SK-N-SH (cell line): ENCODE measurements at regions not wholly inside any gene's neighbourhood (a gene's known extent, or its start where the extent isn't known, plus 50 kb on each side); places are given as distances from the start of the nearest gene placed in this dataset.
A peak's percentile ranks its signal among the peaks of the same experiment; 100 is the strongest.

ENCODE experiments used
- CTCF ChIA-PET: fragments of 300-600, 350-600 bp; formaldehyde crosslinking; extraction: SDS; loops from one replicate; lab custom pipeline; 2021; lab: Yijun Ruan, JAX
- POLR2A ChIA-PET: fragments of 350-600 bp; sonication (Branson Sonifier 250); formaldehyde crosslinking; extraction: SDS; loops from one replicate; lab custom pipeline; 2020; ENCODE audit warnings: antibody characterized with exemption, inconsistent platforms; lab: Yijun Ruan, JAX
- DNase-seq: peaks from one replicate; pipeline ENCODE4 v3.0.0; 2012
- H2AFZ ChIP-seq: fragments of 200-600 bp; sonication (generic); 2 replicates; pipeline ENCODE4 v1.8.1; 2016; ENCODE audit warnings: antibody characterized with exemption, mild to moderate bottlenecking, low read depth
- H3F3A ChIP-seq: fragments of 200-600 bp; sonication (generic); replicated peaks from 2 replicates; pipeline ENCODE3; 2016; ENCODE audit warnings: antibody characterized with exemption, mild to moderate bottlenecking; ENCODE audit not compliant: insufficient read depth
- H3K27ac ChIP-seq, 2 experiments: fragments of 200-500 bp in 1 of 2; fragments of 200-600 bp in 1 of 2; sonication (Bioruptor generic) in 1 of 2; sonication (generic), shearing (Covaris generic) in 1 of 2; 2 replicates each; pipeline versions ENCODE4 v1.5.1 to v1.6.1; 2014 to 2016; ENCODE audit warnings: low read depth in 2 of 2, inconsistent platforms in 1 of 2, low read length in 1 of 2, mild to moderate bottlenecking in 1 of 2, mixed read lengths in 1 of 2
- H3K27me3 ChIP-seq: fragments of 200-600 bp; sonication (generic), shearing (Covaris generic); 2 replicates; pipeline ENCODE4 v1.6.1; 2016; ENCODE audit warnings: mixed run types; ENCODE audit not compliant: insufficient read depth
- H3K36me3 ChIP-seq, 2 experiments: fragments of 200-500 bp in 1 of 2; fragments of 200-600 bp in 1 of 2; sonication (Bioruptor generic) in 1 of 2; sonication (generic) in 1 of 2; replicated peaks in 1 of 2; 2 replicates each; pipeline versions ENCODE3 to v1.5.1; 2014 to 2016; ENCODE audit warnings: low read length in 1 of 2, mild to moderate bottlenecking in 1 of 2; ENCODE audit not compliant: insufficient read depth in 2 of 2, control insufficient read depth in 1 of 2
- H3K4me1 ChIP-seq, 2 experiments: fragments of 200-500 bp in 1 of 2; fragments of 200-600 bp in 1 of 2; sonication (Bioruptor generic) in 1 of 2; sonication (generic), shearing (Covaris generic) in 1 of 2; 2 replicates each; pipeline versions ENCODE4 v1.5.1 to v1.6.1; 2014 to 2016; ENCODE audit warnings: low read depth in 1 of 2, low read length in 1 of 2, mixed run types in 1 of 2; ENCODE audit not compliant: insufficient read depth in 2 of 2, control insufficient read depth in 1 of 2
- H3K4me2 ChIP-seq: fragments of 200-600 bp; sonication (generic), shearing (Covaris generic); 2 replicates; pipeline ENCODE4 v1.6.1; 2017; ENCODE audit warnings: mixed run types
- H3K4me3 ChIP-seq, 2 experiments: fragments of 200-500 bp in 1 of 2; fragments of 200-600 bp in 1 of 2; sonication (Bioruptor generic) in 1 of 2; sonication (generic), shearing (Covaris generic) in 1 of 2; 2 replicates each; pipeline versions ENCODE4 v1.5.1 to v1.8.1; 2014 to 2016; ENCODE audit warnings: low read depth in 2 of 2, inconsistent platforms in 1 of 2, low read length in 1 of 2, mild to moderate bottlenecking in 1 of 2, mixed read lengths in 1 of 2, moderate library complexity in 1 of 2
- H3K79me2 ChIP-seq: fragments of 200-600 bp; sonication (generic); 2 replicates; pipeline ENCODE4 v1.8.1; 2017; ENCODE audit warnings: mild to moderate bottlenecking; ENCODE audit not compliant: insufficient read depth
- H3K9ac ChIP-seq: fragments of 200-600 bp; sonication (generic); 2 replicates; pipeline ENCODE4 v1.6.1; 2017; ENCODE audit warnings: mixed run types
- H3K9me2 ChIP-seq: fragments of 200-600 bp; sonication (generic); 2 replicates; pipeline ENCODE4 v1.6.1; 2017; ENCODE audit warnings: mixed run types
- H3K9me3 ChIP-seq: fragments of 200-600 bp; sonication (generic); 2 replicates; pipeline ENCODE4 v1.6.1; 2017; ENCODE audit warnings: mixed run types, mild to moderate bottlenecking, moderate library complexity
- H4K20me1 ChIP-seq: fragments of 200-600 bp; sonication (generic); 2 replicates; pipeline ENCODE4 v1.6.1; 2017; ENCODE audit warnings: mild to moderate bottlenecking, mixed run types; ENCODE audit not compliant: insufficient read depth
- EZH2phosphoT487 ChIP-seq: fragments of 200-600 bp; sonication (generic); IDR thresholded peaks from 2 replicates; pipeline ENCODE4 v1.6.1; 2017; ENCODE audit warnings: low read depth, mixed run types, mild to moderate bottlenecking, antibody characterized with exemption, moderate library complexity, borderline replicate concordance
- FOSL2 ChIP-seq: IDR thresholded peaks from 2 replicates; pipeline ENCODE4 v1.4.0; 2012; ENCODE audit warnings: low read depth, mild to moderate bottlenecking, moderate library complexity, borderline replicate concordance
- FOXJ3 ChIP-seq: sonication (generic); formaldehyde crosslinking; IDR thresholded peaks from 2 replicates; pipeline ENCODE4 v1.5.1; 2020; ENCODE audit warnings: mild to moderate bottlenecking, missing genetic modification reagents
- FOXM1 ChIP-seq: IDR thresholded peaks from 2 replicates; pipeline ENCODE4 v1.4.0; 2012; ENCODE audit warnings: low read depth, mild to moderate bottlenecking
- GABPA ChIP-seq: IDR thresholded peaks from 2 replicates; pipeline ENCODE4 v1.4.0; 2012; ENCODE audit warnings: low read depth, mild to moderate bottlenecking
- NRF1 ChIP-seq: IDR thresholded peaks from 2 replicates; pipeline ENCODE4 v1.6.1; 2012; ENCODE audit warnings: low read depth, mild to moderate bottlenecking, low read length
- POLR2AphosphoS5 ChIP-seq: IDR thresholded peaks from 2 replicates; pipeline ENCODE4 v1.6.1; 2012; ENCODE audit warnings: low read depth, low read length
- REST ChIP-seq: IDR thresholded peaks from 2 replicates; pipeline ENCODE4 v1.6.1; 2012; ENCODE audit warnings: mild to moderate bottlenecking, low read depth, low read length, moderate library complexity
- YY1 ChIP-seq: IDR thresholded peaks from 2 replicates; pipeline ENCODE4 v1.4.0; 2012; ENCODE audit warnings: low read depth, mild to moderate bottlenecking
- WGBS: methylation state at CpG from one replicate; pipeline ENCODE4 v1.1.6; 2017; ENCODE audit warnings: low lambda C conversion rate; 5-methylcytosine and 5-hydroxymethylcytosine counted together
- TF ChIP-seq, protein P1 (sequence below): IDR thresholded peaks from 2 replicates; pipeline ENCODE4 v1.4.0; 2012; ENCODE audit warnings: low read depth, borderline replicate concordance

- TF ChIP-seq, protein P1, sequence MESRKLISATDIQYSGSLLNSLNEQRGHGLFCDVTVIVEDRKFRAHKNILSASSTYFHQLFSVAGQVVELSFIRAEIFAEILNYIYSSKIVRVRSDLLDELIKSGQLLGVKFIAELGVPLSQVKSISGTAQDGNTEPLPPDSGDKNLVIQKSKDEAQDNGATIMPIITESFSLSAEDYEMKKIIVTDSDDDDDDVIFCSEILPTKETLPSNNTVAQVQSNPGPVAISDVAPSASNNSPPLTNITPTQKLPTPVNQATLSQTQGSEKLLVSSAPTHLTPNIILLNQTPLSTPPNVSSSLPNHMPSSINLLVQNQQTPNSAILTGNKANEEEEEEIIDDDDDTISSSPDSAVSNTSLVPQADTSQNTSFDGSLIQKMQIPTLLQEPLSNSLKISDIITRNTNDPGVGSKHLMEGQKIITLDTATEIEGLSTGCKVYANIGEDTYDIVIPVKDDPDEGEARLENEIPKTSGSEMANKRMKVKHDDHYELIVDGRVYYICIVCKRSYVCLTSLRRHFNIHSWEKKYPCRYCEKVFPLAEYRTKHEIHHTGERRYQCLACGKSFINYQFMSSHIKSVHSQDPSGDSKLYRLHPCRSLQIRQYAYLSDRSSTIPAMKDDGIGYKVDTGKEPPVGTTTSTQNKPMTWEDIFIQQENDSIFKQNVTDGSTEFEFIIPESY = no peak
- TF ChIP-seq GABPA (no peak), NRF1 (no peak)
- TF ChIP-seq, all 33 proteins: peak for 0
These were observed 317.7 kb upstream of the DPH6 start (continued) for GRCh38 chr15:35863655-35864054.

DNA sequence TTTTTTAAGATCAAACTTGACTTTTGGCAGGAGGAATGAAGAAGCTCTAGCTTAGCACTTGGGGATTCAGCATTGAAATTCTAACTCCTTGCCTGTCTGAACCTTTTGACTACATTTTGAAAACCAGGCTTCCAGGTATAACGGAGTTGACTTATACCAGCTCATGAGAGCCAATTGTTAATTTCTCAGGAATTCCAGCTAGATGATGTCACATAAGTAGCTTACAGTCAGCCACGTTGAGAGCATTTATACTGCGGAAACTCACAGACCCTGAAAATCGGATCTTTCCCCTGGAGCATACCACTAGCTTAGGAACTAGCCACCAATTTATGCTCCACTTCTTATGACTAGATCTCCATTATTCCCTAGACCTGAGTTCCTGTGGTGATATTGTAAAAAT, 321.4 kb upstream of the DPH6 start:
- no peak overlapping the region for H3K4me3 ChIP-seq
- no peaks in the 10 kb centered on the region for H3K9me3 ChIP-seq
- no peaks in the 10 kb centered on the region for H3K79me2 ChIP-seq
- WGBS = 89% methylated on average over 4 of the region's 4 CpGs
- H2AFZ ChIP-seq = no peak overlapping the region
- H3K36me3 ChIP-seq = no peaks in the 10 kb centered on the region
- TF ChIP-seq FOSL2 = no peak
- H3K27ac ChIP-seq = no peak overlapping the region
- H3K9me2 ChIP-seq = no peaks in the 10 kb centered on the region
- DNase-seq = no peak
- H3K4me1 ChIP-seq = peaks cover 4 to 8% of the 10 kb centered on the region in 2 experiments; a peak in 2 of 4 replicates
- no peak overlapping the region for H3K9ac ChIP-seq
- H3K27me3 ChIP-seq = no peaks in the 10 kb centered on the region
- ChIA-PET POLR2A (no interaction called here), CTCF (interaction anchor here (0.7 kb wide), 1 partner anchor 34 kb away, joined by 3 read pairs; no protein-coding TSS in a partner anchor)
- H4K20me1 ChIP-seq = no peaks in the 10 kb centered on the region
- H3K4me2 ChIP-seq = no peak overlapping the region
- no peaks in the 10 kb centered on the region for H3F3A ChIP-seq

GRCh38 chr15:35871282-35871681, 325.3 kb upstream of the DPH6 start:
- Histone ChIP-seq H3K9me3 (no peaks in the 10 kb centered on the region), H3K9me2 (no peaks in the 10 kb centered on the region), H3F3A (no peaks in the 10 kb centered on the region), H2AFZ (no peak overlapping the region), H3K27ac (peak overlapping the region in 1 of 2 experiments; percentile 90; a peak in 2 of 4 replicates), H3K27me3 (no peaks in the 10 kb centered on the region), H3K4me2 (no peak overlapping the region), H3K9ac (no peak overlapping the region), H3K36me3 (no peaks in the 10 kb centered on the region), H3K4me1 (peaks cover 4 to 11% of the 10 kb centered on the region in 2 experiments; a peak in 3 of 4 replicates), H3K4me3 (no peak overlapping the region), H4K20me1 (no peaks in the 10 kb centered on the region), H3K79me2 (no peaks in the 10 kb centered on the region)
- WGBS = 78% methylated on average over 1 of the region's 1 CpG
- ChIA-PET POLR2A (interaction anchor here (0.6 to 1.7 kb wide), 3 partner anchors 28 to 1236 kb away, joined by 3 to 6 read pairs (median 3); no protein-coding TSS in a partner anchor), CTCF (interaction anchor here (1.0 to 1.6 kb wide), 5 partner anchors 61 to 427 kb away, joined by 3 to 4 read pairs (median 3); no protein-coding TSS in a partner anchor)
- TF ChIP-seq YY1 (no peak), REST (no peak), NRF1 (no peak), FOXJ3 (CRISPR knock-in tag) (no peak), EZH2phosphoT487 (no peak), FOXM1 (no peak), POLR2AphosphoS5 (no peak)
- no peak for DNase-seq
